ENCODE measurements at regions not wholly inside any gene's neighbourhood (a gene's known extent, or its start where the extent isn't known, plus 50 kb on each side); places are given as distances from the start of the nearest gene placed in this dataset.

- TF ChIP-seq PHF8 (conservative IDR thresholded peaks at IDR 0.05; ENCODE audit: low read depth, low read length) (no peak), EZH2 (IDR thresholded peaks at IDR 0.05; ENCODE audit: low read depth, low read length, severe bottlenecking) (no peak), NANOG (IDR thresholded peaks at IDR 0.05; ENCODE audit: insufficient read depth, low read depth, low read length, poor library complexity, severe bottlenecking) (no peak), SP2 (IDR thresholded peaks at IDR 0.05; ENCODE audit: low read length) (no peak), JUND (IDR thresholded peaks at IDR 0.05; ENCODE audit: low read length) (no peak)
- TF ChIP-seq, protein P1, sequence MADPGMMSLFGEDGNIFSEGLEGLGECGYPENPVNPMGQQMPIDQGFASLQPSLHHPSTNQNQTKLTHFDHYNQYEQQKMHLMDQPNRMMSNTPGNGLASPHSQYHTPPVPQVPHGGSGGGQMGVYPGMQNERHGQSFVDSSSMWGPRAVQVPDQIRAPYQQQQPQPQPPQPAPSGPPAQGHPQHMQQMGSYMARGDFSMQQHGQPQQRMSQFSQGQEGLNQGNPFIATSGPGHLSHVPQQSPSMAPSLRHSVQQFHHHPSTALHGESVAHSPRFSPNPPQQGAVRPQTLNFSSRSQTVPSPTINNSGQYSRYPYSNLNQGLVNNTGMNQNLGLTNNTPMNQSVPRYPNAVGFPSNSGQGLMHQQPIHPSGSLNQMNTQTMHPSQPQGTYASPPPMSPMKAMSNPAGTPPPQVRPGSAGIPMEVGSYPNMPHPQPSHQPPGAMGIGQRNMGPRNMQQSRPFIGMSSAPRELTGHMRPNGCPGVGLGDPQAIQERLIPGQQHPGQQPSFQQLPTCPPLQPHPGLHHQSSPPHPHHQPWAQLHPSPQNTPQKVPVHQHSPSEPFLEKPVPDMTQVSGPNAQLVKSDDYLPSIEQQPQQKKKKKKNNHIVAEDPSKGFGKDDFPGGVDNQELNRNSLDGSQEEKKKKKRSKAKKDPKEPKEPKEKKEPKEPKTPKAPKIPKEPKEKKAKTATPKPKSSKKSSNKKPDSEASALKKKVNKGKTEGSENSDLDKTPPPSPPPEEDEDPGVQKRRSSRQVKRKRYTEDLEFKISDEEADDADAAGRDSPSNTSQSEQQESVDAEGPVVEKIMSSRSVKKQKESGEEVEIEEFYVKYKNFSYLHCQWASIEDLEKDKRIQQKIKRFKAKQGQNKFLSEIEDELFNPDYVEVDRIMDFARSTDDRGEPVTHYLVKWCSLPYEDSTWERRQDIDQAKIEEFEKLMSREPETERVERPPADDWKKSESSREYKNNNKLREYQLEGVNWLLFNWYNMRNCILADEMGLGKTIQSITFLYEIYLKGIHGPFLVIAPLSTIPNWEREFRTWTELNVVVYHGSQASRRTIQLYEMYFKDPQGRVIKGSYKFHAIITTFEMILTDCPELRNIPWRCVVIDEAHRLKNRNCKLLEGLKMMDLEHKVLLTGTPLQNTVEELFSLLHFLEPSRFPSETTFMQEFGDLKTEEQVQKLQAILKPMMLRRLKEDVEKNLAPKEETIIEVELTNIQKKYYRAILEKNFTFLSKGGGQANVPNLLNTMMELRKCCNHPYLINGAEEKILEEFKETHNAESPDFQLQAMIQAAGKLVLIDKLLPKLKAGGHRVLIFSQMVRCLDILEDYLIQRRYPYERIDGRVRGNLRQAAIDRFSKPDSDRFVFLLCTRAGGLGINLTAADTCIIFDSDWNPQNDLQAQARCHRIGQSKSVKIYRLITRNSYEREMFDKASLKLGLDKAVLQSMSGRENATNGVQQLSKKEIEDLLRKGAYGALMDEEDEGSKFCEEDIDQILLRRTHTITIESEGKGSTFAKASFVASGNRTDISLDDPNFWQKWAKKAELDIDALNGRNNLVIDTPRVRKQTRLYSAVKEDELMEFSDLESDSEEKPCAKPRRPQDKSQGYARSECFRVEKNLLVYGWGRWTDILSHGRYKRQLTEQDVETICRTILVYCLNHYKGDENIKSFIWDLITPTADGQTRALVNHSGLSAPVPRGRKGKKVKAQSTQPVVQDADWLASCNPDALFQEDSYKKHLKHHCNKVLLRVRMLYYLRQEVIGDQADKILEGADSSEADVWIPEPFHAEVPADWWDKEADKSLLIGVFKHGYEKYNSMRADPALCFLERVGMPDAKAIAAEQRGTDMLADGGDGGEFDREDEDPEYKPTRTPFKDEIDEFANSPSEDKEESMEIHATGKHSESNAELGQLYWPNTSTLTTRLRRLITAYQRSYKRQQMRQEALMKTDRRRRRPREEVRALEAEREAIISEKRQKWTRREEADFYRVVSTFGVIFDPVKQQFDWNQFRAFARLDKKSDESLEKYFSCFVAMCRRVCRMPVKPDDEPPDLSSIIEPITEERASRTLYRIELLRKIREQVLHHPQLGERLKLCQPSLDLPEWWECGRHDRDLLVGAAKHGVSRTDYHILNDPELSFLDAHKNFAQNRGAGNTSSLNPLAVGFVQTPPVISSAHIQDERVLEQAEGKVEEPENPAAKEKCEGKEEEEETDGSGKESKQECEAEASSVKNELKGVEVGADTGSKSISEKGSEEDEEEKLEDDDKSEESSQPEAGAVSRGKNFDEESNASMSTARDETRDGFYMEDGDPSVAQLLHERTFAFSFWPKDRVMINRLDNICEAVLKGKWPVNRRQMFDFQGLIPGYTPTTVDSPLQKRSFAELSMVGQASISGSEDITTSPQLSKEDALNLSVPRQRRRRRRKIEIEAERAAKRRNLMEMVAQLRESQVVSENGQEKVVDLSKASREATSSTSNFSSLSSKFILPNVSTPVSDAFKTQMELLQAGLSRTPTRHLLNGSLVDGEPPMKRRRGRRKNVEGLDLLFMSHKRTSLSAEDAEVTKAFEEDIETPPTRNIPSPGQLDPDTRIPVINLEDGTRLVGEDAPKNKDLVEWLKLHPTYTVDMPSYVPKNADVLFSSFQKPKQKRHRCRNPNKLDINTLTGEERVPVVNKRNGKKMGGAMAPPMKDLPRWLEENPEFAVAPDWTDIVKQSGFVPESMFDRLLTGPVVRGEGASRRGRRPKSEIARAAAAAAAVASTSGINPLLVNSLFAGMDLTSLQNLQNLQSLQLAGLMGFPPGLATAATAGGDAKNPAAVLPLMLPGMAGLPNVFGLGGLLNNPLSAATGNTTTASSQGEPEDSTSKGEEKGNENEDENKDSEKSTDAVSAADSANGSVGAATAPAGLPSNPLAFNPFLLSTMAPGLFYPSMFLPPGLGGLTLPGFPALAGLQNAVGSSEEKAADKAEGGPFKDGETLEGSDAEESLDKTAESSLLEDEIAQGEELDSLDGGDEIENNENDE (IDR thresholded peaks at IDR 0.05; ENCODE audit: insufficient replicate concordance, low read length), result no peak
These were observed 181.1 kb upstream of the TSHZ2 start (continued) for GRCh38 chr20:52791091-52791490.

Data from H1 (cell line).